AG20443 (cell line): ENCODE measurements at regions not wholly inside any gene's neighbourhood (a gene's known extent, or its start where the extent isn't known, plus 50 kb on each side); places are given as distances from the start of the nearest gene placed in this dataset.
"Not testable (repeated sequence)": the region's sequence is repeated elsewhere in the genome, so short reads cannot be mapped to it uniquely, and the experiment has no call there.

Experiments
- DNase-seq: peaks from one replicate; pipeline ENCODE4 v3.0.0; 2012; ENCODE audit warnings: low spot score, mixed read lengths

DNA sequence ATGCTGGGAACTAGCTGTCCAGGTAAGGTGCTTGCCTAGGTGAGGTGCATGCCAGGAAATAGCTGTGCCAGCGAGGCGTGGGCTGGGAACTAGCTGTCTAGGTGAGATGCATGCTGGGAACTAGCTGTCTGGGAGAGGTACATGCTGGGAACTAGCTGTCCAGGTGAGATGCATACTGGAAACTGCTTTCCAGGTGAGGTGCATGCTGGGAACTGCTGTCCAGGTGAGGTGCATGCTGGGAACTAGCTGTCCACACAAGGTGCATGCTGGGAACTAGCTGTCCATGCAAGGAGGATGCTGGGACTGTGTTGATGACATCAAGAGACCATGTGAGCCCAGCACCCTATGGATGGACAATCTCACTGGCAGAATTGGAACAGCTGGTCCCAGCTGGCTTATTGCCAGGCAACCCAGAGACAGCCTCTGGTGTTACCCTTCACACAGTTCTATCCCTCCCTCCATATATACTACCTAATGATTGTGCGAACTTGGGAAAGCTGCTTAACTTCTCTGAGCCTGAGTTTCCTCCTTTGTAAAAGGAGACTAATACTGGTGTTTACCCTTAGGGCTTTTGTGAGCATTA lies 479.9 kb upstream of the RBFOX1 start:
- DNase-seq = no peak

DNA sequence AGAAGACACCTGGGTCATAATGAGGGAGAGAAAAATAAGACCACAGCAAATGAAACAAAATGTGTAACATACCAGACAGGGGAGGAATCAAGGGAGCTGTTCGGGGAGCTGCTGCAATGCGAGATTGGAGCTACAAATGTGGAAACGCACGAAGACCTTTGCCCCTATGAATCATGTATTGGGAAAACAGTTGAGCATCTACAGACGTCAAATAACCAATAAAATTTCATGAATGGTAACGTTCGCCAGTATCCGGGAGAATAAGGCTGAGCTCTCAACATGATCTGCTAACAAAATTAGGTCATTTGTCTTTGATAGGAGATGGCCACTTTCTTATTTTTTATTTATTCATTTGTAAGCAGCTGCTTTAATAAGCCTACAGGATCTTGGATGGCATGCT lies 486.2 kb upstream of the RBFOX1 start:
- DNase-seq = no peak

DNA sequence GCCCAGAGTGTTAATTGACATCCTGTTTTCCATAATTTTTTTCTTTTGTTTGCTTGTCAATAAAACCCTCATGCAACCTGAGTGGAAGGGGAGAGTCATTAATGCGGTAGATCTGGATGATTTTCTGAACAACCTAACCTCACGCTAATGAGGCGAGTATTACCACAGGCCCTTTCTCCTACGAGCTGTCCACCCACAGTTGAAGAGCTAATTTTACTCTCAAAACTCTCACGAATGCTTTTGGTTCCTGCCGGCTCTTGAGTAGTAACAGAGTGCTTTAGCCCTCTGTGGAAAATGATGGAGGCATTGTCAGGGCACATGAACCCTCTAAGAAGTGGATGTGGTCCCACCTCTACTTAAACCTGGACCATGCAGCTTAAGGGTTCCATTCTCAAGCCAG lies 491.3 kb upstream of the RBFOX1 start:
- DNase-seq = no peak

DNA sequence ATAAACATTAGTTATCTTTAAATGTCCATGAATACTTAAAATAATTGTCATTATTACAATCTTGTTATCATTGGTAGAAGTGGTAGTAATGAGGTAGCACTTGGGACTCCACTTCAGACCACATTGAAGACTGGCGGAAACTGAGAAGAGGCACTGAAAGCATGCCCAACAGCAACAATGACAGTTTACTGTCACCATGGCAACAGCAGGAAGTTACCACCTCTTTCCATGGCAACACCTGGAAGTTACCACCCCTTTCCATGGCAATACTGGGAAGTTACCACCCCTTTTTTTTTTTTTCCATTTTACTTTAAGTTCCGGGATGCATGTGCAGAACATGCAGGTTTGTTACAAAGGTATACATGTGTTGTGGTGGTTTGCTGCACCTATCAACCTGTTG lies 494.9 kb upstream of the RBFOX1 start:
- no peak for DNase-seq

DNA sequence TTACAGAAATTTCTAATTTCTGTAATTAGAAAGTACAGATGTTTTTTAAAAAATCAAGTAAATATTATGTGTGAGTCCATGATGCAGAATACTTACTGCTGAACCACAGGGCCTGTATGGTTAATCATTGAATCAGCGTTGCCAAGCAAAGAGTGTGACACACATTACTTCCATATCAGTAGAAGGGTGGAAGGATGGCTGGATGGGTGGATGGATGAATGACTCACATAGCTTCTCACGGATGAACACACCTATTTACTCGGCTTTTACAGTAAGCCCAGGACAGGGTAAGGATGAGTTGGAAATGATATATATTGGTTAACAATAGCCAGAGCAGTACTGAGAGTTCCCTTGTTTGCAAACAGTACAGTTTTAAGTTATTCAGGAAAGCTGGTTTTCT lies 495.9 kb upstream of the RBFOX1 start:
- no peak for DNase-seq

DNA sequence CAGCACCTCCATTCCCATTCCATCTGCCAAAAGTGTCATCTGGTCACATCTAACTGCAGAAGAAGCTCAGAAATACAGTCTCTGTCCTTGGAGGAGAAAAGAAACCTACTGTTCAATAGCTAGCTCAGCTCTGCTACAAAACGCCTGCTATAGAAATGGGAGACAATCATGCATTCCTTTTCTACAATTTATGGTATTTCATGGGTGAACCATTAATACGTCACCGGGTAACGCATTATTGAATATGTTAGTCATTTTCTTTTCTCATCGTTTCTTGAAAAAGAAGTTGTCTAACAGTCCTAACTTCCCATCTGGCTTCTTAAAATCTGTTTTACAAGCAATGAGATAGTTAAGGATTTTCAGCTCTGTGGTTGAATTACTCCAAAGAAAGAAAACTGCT lies 496.7 kb upstream of the RBFOX1 start:
- DNase-seq = no peak

DNA sequence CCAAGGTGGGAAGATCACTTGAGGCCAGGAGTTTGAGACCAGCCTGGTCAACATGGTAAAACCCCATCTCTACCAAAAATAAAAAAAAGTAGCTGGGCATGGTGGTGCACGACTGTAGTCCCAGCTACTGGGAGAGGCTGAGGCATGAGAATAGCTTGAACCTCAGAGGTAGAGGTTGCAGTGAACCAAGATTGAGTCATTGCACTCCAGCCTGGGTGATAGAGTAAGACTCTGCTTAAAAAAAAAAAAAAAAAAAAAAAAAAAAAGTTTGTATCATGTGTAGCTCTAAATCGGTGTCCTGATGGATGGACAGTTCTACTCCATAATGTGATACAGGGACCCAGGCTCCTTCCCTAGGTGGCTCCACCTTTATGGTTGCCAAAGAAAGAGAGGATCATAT lies 497.1 kb upstream of the RBFOX1 start:
- DNase-seq = no peak

DNA sequence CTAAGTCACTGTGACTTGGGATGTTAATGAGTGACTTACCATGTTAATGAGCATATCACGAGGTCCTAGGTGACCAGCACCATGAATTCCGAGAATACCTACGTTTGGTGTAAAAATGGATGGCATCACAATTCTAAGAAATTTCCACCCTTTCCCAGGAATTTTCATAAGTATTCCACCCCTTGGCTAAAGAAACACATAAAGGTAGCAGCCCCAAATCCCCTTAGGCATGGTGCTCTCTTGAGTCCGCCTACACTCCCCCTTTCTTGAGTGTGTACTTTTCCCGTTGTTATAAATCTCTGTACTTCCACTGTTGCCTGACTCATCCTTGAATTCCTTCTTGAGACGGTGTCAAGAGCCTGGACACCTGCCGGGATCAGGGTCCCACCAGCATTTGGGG lies 504.0 kb upstream of the RBFOX1 start:
- no peak for DNase-seq

DNA sequence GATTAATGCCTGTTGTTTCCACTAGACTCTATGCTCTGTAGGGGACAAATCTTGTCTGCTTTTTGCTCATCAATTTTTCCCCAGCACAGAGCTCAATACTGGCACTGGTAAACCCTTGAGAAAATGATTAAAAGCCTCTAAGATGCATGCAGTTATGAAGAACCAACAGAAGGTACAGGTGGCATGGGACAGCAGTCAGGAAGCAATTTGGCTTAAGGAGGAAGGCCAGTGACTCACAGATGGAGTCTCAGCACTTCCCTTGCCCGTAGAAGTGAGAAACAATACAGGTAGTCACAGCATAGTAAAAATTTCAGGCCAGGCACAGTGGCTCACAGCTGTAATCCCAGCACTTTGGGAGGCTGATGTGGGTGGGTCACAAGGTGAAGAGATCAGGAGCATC lies 504.7 kb upstream of the RBFOX1 start:
- no peak for DNase-seq

DNA sequence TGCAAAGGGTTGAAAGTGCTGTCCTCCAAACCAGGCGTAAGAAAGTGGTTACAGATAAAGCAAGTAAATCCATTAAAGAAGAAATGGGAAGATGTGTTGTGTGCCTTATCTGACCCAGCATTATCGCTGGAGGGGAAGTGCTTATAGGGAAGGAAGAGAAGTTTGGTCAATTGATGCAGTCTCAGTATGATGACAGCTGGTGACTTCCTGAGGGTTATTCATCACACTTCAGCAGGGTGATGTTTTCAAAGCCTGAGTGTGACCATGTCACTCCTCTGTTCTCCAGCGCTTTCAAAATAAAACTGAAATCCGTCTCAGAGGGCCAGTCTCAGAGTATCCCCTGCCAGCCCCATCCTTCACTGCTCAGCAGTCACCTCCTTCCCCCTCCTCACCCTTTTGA lies 505.4 kb upstream of the RBFOX1 start:
- DNase-seq = no peak

DNA sequence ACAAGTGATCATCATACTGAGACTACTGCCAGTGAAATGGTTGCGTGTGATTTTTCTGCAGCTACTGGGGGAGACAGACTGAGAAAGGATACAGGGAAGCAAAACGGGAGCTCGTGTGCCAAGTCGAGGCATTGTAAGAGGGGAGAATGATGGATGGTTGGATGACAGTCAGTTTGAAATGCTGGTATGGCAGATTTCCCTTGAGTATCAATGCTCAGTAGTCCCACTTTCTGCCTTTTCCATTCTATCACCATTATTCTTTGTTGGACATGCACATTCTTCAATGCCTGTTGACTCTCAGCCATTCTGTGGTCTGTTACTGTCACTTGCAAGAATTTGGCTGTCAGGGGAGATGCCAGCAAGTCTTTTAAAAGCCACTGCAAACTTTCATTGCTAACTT lies 510.6 kb upstream of the RBFOX1 start:
- no peak for DNase-seq

DNA sequence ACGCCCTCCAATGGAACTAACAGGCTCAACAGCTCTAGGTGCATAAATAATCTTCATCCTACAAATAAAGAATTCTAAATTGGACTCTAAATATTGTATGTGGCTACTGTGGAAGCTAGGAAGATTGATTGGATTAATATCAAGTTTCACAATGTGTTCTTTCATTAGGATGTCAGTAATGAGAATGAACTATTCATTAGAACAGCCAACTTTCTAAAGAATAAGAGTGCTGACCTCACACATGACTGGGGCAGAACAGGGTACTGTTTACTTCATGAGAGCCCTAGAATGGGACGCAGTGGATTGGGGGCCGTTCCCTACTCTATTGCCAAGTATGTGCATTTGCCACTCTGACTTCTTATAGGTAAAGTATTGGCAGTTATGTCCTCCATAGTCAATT lies 528.2 kb upstream of the RBFOX1 start:
- DNase-seq = no peak

DNA sequence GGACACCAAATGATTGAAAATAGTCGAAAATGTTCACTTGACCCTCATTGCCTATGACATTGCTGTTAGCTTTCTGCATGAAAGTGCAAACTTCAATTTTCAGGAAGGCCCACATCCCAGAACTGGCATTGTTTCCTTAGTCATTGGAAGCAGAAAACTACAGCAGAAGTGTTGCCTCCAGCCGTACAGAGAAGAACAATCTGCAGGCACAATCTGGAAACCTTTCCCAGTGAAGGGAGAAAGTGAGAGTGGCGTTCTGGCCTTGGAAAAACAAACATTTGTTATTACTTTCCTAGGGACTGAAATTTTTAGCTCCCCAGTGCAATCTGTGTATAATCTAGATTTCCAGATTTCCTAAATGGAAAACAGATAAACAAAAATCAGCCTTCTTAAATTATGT lies 529.5 kb upstream of the RBFOX1 start:
- DNase-seq = no peak

DNA sequence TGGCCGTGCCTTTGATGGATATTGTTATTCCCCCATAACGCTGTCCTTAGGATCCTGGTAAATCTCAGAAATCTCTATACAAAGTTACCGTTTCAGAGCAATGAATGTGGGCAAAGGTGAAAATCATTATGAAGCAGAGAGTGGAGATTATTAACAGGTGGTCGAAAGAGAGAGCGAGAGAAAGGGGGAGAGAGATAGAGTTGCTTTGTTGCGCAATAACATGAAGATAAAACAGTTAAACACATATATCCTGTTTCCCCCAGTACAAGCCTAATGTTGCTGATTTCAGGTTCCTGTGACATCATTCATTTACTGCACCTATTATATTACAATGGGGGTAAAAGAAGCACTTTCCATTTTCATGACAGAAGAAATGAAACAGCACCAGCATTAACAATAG lies 535.4 kb upstream of the RBFOX1 start:
- DNase-seq = no peak

DNA sequence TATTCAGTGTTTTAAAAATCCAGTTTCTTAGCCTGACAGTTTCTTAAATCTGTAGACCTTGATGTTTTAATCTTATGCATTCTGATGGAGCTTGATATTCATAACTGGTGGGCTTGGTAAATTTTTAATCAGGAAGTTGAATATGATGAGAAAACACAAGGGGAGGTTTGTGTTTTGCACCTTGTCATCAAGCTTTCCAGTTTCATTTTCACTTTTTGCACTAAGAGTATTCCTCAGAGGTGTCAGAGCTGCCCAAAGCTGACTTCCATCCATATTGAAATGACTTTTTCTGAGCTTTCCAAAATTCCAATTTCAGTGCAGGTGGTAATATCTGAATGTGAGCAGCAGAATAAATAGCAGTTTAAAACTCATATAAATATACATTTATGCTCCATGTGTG lies 555.0 kb upstream of the RBFOX1 start:
- DNase-seq = no peak

DNA sequence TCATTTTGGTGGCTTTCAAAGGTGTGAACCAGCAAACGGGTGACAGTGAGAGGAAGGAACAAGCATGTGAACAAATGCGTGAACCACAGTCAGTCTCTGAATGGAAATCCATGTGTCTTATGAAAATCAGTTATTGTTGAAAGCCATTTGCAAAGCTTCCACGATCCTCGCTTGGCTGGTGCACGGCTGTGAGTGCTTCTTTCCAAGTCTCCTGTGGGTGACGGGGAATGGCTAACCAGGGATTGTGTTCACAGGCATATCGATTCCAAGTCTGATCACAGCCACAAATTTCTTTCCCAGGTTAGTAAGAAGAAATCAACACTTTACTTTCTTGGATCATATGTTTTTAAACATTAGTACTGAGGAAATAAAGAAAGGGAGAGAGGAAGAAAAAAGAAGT lies 556.9 kb upstream of the RBFOX1 start:
- DNase-seq = no peak

DNA sequence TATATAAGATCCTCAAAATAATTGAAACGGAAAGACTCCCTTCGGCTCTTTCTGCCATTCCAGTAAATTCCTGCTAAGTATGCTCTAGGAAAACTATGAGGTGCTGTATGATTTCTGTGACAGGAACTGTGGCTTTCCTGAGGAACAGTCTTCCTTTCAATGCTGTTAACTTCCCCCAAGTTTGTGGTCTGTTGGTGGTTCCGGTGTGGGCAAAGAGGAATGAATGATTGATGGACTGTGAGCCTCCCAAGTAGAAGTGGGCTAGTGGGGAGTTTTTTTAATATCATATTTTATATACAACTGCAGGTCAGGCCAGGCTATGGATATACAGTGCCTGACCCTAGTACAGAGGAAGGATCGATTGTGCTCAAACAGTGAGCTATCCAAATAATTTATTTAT lies 560.7 kb upstream of the RBFOX1 start:
- DNase-seq = no peak

DNA sequence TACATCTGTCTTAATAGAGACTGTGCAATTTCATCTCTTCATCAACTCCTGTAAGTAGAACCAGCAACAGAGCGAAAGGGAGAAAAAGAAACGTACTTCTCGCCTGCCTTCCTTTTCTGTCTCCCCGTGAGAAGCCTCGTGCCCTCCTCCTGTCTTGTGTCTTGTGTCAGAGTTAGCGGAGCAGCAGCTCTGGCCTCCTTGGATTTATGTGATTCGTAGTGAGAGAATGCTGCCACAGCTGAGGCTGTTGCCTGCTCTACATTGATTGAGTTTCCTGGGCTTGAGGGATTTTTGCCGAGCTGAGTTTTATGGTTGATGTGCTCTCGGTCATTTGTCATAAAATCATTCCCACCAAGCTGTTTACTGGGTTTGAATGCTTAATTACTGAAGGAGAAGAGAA lies 579.1 kb upstream of the RBFOX1 start:
- no peak for DNase-seq

DNA sequence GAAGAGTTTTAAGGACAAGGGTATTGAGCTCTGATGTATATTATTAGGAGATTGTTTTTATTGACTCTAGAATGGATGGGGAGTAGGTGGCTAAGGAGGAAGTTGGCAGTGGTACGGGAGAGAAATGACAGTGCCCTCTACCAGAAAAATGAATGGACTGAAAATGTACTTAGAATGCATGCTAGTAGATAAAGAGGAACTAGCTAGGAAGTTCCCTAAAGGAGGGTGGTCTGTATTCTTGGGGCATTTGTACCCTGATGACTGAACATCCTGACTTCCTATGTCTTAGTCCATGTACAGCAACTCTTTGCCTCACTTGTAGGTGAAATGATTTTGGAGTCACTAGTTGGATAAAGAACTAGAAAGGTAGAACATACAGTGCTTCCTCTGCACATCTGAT lies 581.5 kb upstream of the RBFOX1 start:
- no peak for DNase-seq

DNA sequence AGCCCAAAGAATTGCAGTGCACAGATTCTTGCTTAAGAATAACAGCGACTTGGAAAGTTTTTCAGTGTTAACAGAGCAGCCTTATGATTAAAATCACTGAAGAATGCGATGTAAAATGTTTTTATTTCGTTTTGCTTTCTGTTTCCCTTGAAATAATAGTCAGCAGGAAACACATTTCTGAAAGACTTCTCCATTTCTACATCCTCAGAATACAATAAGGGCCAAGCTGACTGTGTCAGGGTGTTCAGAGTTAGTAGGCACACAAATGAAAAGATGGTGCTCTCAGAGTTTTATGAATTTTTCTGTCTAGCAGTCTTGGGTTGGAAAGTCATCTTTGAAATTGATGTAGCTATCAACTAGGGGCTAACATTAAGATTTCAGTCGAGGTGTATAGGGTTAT lies 582.9 kb upstream of the RBFOX1 start:
- no peak for DNase-seq

DNA sequence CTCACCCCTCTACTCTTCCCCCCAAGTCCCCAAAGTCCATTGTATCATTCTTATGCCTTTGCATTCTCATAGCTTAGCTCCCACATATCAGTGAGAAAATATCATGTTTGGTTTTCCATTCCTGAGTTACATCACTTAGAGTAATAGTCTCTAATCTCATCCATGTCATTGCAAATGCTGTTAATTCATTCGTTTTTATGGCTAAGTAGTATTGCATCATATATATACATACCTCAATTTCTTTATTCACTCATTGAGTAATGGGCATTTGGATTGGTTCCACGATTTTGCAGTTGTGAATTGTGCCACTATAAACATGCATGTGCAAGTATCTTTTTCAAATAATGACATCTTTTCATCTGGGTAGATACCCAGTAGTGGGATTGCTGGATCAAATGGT lies 596.3 kb upstream of the RBFOX1 start:
- DNase-seq = not testable (repeated sequence)

DNA sequence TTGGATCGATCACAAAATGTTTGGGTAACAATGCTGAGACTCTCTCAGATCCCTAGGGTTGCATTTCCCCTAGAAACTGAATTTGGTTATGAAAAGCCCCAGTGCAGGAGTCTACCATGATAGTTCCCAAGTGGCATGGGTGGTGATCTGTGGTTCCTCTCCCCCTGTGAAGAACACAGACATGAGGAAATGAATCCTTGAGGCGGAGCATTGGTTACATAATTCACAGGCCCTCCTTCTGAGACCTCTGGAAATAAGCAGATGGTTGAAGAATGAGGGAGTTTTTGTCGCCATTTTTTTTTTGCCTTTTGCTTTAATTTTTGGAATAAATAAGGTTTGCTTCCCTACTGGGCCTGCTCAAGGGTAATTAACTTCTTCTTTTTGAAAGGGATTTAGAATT lies 597.0 kb upstream of the RBFOX1 start:
- DNase-seq = no peak

DNA sequence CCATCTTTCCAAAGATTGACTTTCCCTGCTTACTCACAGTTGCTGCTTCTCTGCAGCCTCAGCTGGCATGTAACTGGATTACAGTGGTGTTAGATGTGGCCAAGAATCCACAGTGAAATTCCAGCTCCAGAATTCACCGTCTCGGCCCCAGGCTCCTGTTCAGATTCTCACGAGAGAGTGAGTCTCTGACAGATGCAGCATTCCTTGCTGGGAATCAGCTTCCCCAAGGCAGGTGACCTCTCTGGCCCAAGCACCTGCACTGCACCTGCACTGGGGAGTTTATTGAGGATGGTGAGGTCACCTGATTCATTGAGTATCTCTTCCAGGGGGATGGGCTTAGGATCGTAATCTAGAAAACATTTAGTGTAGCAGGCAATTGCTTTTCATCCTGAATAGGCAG lies 600.5 kb upstream of the RBFOX1 start:
- DNase-seq = no peak

DNA sequence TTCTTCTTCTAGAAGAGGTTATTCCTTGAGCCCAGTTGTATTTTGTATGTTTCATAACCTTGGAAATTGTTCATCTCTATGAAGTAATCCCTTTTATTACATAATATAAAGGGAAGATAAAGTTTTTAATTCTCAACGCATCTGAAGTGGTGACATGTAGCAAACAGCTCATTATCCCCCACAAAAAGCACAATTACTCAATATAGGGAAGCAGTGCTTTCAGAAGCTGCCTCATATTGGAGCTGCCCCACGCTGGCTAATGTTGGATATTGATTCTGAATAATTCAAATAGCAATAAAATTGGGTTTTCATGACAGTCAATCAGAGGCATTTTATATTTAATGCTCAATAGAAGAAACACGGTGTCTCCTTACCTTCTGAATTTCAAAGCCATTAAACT lies 604.3 kb upstream of the RBFOX1 start:
- DNase-seq = no peak

DNA sequence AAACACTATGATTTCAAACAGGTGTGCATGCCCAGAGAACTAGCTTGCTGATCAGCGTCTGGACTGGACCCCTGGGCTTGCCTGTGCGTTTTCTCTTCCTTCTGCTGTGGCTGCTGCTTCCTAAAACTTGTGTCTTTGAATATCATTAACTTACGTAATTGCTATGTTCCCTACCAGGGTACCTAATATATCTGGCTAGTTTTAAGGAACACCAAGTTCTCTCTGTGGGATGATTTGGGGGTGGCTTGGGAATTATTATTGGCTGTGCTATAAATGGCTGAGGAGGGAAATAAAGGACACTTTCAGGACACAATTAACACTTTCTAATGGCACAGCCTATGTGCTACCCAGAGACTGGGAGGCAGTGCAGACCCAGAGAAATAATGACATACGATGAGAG lies 606.0 kb upstream of the RBFOX1 start:
- DNase-seq = no peak
